T-cell (primary cell): ENCODE measurements at regions not wholly inside any gene's neighbourhood (a gene's known extent, or its start where the extent isn't known, plus 50 kb on each side); places are given as distances from the start of the nearest gene placed in this dataset.

Experiments used
- ATAC-seq, 4 experiments: fragments of 200-7000 bp in 3 of 4; fragments of 150-1000 bp in 1 of 4; cut with Tn5 transposase; replicated peaks in 1 of 4; 1 replicate in 3 of 4; 2 replicates in 1 of 4; pipeline ENCODE4 v1.10.0; 2021; ENCODE audit warnings: moderate library complexity in 3 of 4, mild to moderate bottlenecking in 2 of 4, moderate number of reproducible peaks in 1 of 4
- CTCF ChIA-PET, 2 donors: fragments of 300-600 bp; sonication (Branson Sonifier 250); formaldehyde crosslinking; loops; one replicate each; lab custom pipeline; 2022; ENCODE audit warnings: antibody characterized with exemption in 2 of 2; lab: Charles Lee
- POLR2A ChIA-PET, 2 donors: fragments of 300-600 bp; sonication (Branson Sonifier 250); formaldehyde crosslinking; loops; one replicate each; lab custom pipeline; 2022; ENCODE audit warnings: antibody characterized with exemption in 2 of 2; lab: Charles Lee
- DNase-seq, 35 experiments: peaks; one replicate each; pipeline versions ENCODE4 v3.0.0 to v3.0.0-alpha.2; 2013 to 2023
- H3K27ac ChIP-seq: one replicate; pipeline ENCODE4 v1.5.1; 2013; ENCODE audit warnings: low read length
- H3K27me3 ChIP-seq, 2 experiments: replicated peaks in 1 of 2; 1 replicate in 1 of 2; 2 replicates in 1 of 2; pipeline versions ENCODE4 v1.6.1 to v1.7.0; 2013; ENCODE audit warnings: low read length in 1 of 2, mixed read lengths in 1 of 2; ENCODE audit not compliant: control insufficient read depth in 2 of 2, insufficient read depth in 2 of 2; ENCODE audit errors: extremely low read depth in 1 of 2
- H3K36me3 ChIP-seq, 2 donors: 1 replicate in 1 of 2; 2 replicates in 1 of 2; pipeline versions ENCODE4 v1.6.1 to v1.7.0; 2013; ENCODE audit warnings: low read length in 1 of 2; ENCODE audit not compliant: control insufficient read depth in 2 of 2, insufficient read depth in 1 of 2; ENCODE audit errors: extremely low read depth in 1 of 2
- H3K4me1 ChIP-seq, 2 experiments: 1 replicate in 1 of 2; 2 replicates in 1 of 2; pipeline versions ENCODE4 v1.6.1 to v1.7.0; 2013; ENCODE audit warnings: low read length in 2 of 2, mixed read lengths in 1 of 2; ENCODE audit not compliant: insufficient read depth in 2 of 2, control insufficient read depth in 1 of 2; ENCODE audit errors: extremely low read depth in 1 of 2
- H3K4me3 ChIP-seq, 2 donors: 1 replicate in 1 of 2; 2 replicates in 1 of 2; pipeline versions ENCODE4 v1.5.1 to v1.7.0; 2013; ENCODE audit warnings: mild to moderate bottlenecking in 2 of 2, low read length in 1 of 2, moderate library complexity in 1 of 2; ENCODE audit not compliant: control insufficient read depth in 1 of 2; ENCODE audit errors: extremely low read depth in 1 of 2
- H3K9me3 ChIP-seq: 2 replicates; pipeline ENCODE4 v1.7.0; 2013
- H3K27ac Mint-ChIP-seq, 2 donors: one replicate each; pipeline ENCODE4 v1.8.0; 2020 to 2021; ENCODE audit warnings: mild to moderate bottlenecking in 2 of 2, mixed read lengths in 2 of 2
- H3K27me3 Mint-ChIP-seq, 2 donors: one replicate each; pipeline ENCODE4 v1.8.0; 2021 to 2022; ENCODE audit warnings: mixed read lengths in 2 of 2
- H3K36me3 Mint-ChIP-seq: one replicate; pipeline ENCODE4 v1.8.0; 2021; ENCODE audit warnings: mixed read lengths
- H3K4me1 Mint-ChIP-seq, 3 donors: one replicate each; pipeline ENCODE4 v1.8.0; 2020 to 2022; ENCODE audit warnings: mixed read lengths in 3 of 3, mild to moderate bottlenecking in 1 of 3
- H3K4me3 Mint-ChIP-seq, 3 donors: one replicate each; pipeline ENCODE4 v1.8.0; 2020 to 2022; ENCODE audit warnings: mild to moderate bottlenecking in 3 of 3, mixed read lengths in 3 of 3, moderate library complexity in 3 of 3
- H3K9me3 Mint-ChIP-seq, 3 donors: one replicate each; pipeline ENCODE4 v1.8.0; 2020 to 2022; ENCODE audit warnings: mixed read lengths in 3 of 3
- WGBS: methylation state at CpG from one replicate; pipeline ENCODE4 v1.1.5; 2013; ENCODE audit warnings: missing lambda C conversion rate; ENCODE audit not compliant: insufficient coverage; 5-methylcytosine and 5-hydroxymethylcytosine counted together

- Mint-ChIP-seq H3K4me3 (no peak overlapping the region), H3K36me3 (no peaks in the 10 kb centered on the region), H3K27me3 (peaks cover 0 to 1% of the 10 kb centered on the region in 2 donors), H3K9me3 (peaks cover 0 to under 1% (median under 1%) of the 10 kb centered on the region in 3 donors), H3K27ac (no peak overlapping the region), H3K4me1 (no peaks in the 10 kb centered on the region)
- WGBS = no CpG with 5 or more reads among the region's 3 CpGs
- Histone ChIP-seq H3K9me3 (no peaks in the 10 kb centered on the region), H3K36me3 (no peaks in the 10 kb centered on the region), H3K27me3 (no peaks in the 10 kb centered on the region), H3K4me3 (no peak overlapping the region), H3K4me1 (no peaks in the 10 kb centered on the region), H3K27ac (no peak overlapping the region)
- DNase-seq (no peak), ATAC-seq (no peak)
- ChIA-PET CTCF (no interaction called here), POLR2A (no interaction called here)
Measured at GRCh38 chrX:87727620-87728019, 210.0 kb downstream of the KLHL4 start.

- H3K4me3 ChIP-seq = no peak overlapping the region
- H3K4me1 ChIP-seq = no peaks in the 10 kb centered on the region
- 76% methylated on average over 7 of the region's 9 CpGs for WGBS
- H3K4me1 Mint-ChIP-seq = no peaks in the 10 kb centered on the region
- no peak overlapping the region for H3K4me3 Mint-ChIP-seq
- POLR2A ChIA-PET = no interaction called here
- H3K36me3 Mint-ChIP-seq = no peaks in the 10 kb centered on the region
- H3K27me3 ChIP-seq = no peaks in the 10 kb centered on the region
- no peak overlapping the region for H3K27ac Mint-ChIP-seq
- no peak overlapping the region for H3K27ac ChIP-seq
- H3K27me3 Mint-ChIP-seq = peaks cover 0 to 4% of the 10 kb centered on the region in 2 donors
- no peaks in the 10 kb centered on the region for H3K36me3 ChIP-seq
- H3K9me3 Mint-ChIP-seq = peaks cover 0 to 3% (median 3%) of the 10 kb centered on the region in 3 donors
- H3K9me3 ChIP-seq = no peaks in the 10 kb centered on the region
- no peak for DNase-seq
- ATAC-seq = no peak
- CTCF ChIA-PET = no interaction called here
Measured at GRCh38 chrX:87728024-87728423, 210.4 kb downstream of the KLHL4 start.

GRCh38 chrX:87728459-87728858 lies 210.9 kb downstream of the KLHL4 start:
- Histone ChIP-seq H3K4me3 (no peak overlapping the region), H3K9me3 (no peaks in the 10 kb centered on the region), H3K4me1 (no peaks in the 10 kb centered on the region), H3K27ac (no peak overlapping the region), H3K27me3 (no peaks in the 10 kb centered on the region), H3K36me3 (no peaks in the 10 kb centered on the region)
- H3K27me3 Mint-ChIP-seq = peaks cover 0 to 4% of the 10 kb centered on the region in 2 donors
- POLR2A ChIA-PET = no interaction called here
- H3K9me3 Mint-ChIP-seq = peaks cover 0 to 3% (median 3%) of the 10 kb centered on the region in 3 donors
- DNase-seq = no peak
- no CpG with 5 or more reads among the region's 7 CpGs for WGBS
- H3K27ac Mint-ChIP-seq = no peak overlapping the region
- no peaks in the 10 kb centered on the region for H3K4me1 Mint-ChIP-seq
- ATAC-seq = no peak
- H3K36me3 Mint-ChIP-seq = no peaks in the 10 kb centered on the region
- no peak overlapping the region for H3K4me3 Mint-ChIP-seq
- CTCF ChIA-PET = no interaction called here

- H3K4me3 ChIP-seq = no peak overlapping the region
- no peaks in the 10 kb centered on the region for H3K4me1 Mint-ChIP-seq
- H3K27ac Mint-ChIP-seq = no peak overlapping the region
- H3K9me3 ChIP-seq = no peaks in the 10 kb centered on the region
- no peak overlapping the region for H3K27ac ChIP-seq
- DNase-seq (no peak), ATAC-seq (no peak)
- H3K27me3 ChIP-seq = no peaks in the 10 kb centered on the region
- no peaks in the 10 kb centered on the region for H3K36me3 Mint-ChIP-seq
- H3K36me3 ChIP-seq = no peaks in the 10 kb centered on the region
- H3K4me3 Mint-ChIP-seq = no peak overlapping the region
- no peaks in the 10 kb centered on the region for H3K4me1 ChIP-seq
- peaks cover 0 to 4% of the 10 kb centered on the region in 2 donors for H3K27me3 Mint-ChIP-seq
- ChIA-PET POLR2A (no interaction called here), CTCF (no interaction called here)
- H3K9me3 Mint-ChIP-seq = peaks cover 0 to 3% (median 3%) of the 10 kb centered on the region in 3 donors
Measured at GRCh38 chrX:87732133-87732532, 214.5 kb downstream of the KLHL4 start.

GRCh38 chrX:87736576-87736975 lies 219.0 kb downstream of the KLHL4 start:
- Mint-ChIP-seq H3K4me3 (no peak overlapping the region), H3K4me1 (no peaks in the 10 kb centered on the region), H3K9me3 (peaks cover 0 to 3% (median 3%) of the 10 kb centered on the region in 3 donors), H3K27me3 (peaks cover 0 to 4% of the 10 kb centered on the region in 2 donors), H3K27ac (no peak overlapping the region), H3K36me3 (no peaks in the 10 kb centered on the region)
- no peak for DNase-seq
- no peak for ATAC-seq
- Histone ChIP-seq H3K4me3 (no peak overlapping the region), H3K27me3 (no peaks in the 10 kb centered on the region), H3K27ac (no peak overlapping the region), H3K36me3 (no peaks in the 10 kb centered on the region), H3K9me3 (no peaks in the 10 kb centered on the region), H3K4me1 (no peaks in the 10 kb centered on the region)
- no CpG with 5 or more reads among the region's 2 CpGs for WGBS
- ChIA-PET POLR2A (no interaction called here), CTCF (no interaction called here)

GRCh38 chrX:87744391-87744790 lies 226.8 kb downstream of the KLHL4 start:
- DNase-seq = no peak
- no peaks in the 10 kb centered on the region for H3K9me3 ChIP-seq
- no CpG with 5 or more reads among the region's 1 CpG for WGBS
- CTCF ChIA-PET = no interaction called here
- Mint-ChIP-seq H3K4me1 (no peaks in the 10 kb centered on the region), H3K27ac (no peak overlapping the region), H3K27me3 (peaks cover 0 to 7% of the 10 kb centered on the region in 2 donors), H3K36me3 (no peaks in the 10 kb centered on the region), H3K9me3 (no peaks in the 10 kb centered on the region), H3K4me3 (no peak overlapping the region)
- no peak for ATAC-seq
- POLR2A ChIA-PET = no interaction called here
- H3K27ac ChIP-seq = no peak overlapping the region
- no peaks in the 10 kb centered on the region for H3K36me3 ChIP-seq
- H3K27me3 ChIP-seq = no peaks in the 10 kb centered on the region
- no peak overlapping the region for H3K4me3 ChIP-seq
- H3K4me1 ChIP-seq = no peaks in the 10 kb centered on the region

- Mint-ChIP-seq H3K9me3 (peaks cover 7 to 14% (median 10%) of the 10 kb centered on the region in 3 donors), H3K36me3 (no peaks in the 10 kb centered on the region), H3K4me1 (no peaks in the 10 kb centered on the region), H3K27ac (no peak overlapping the region), H3K4me3 (no peak overlapping the region), H3K27me3 (no peaks in the 10 kb centered on the region)
- ATAC-seq = no peak
- ChIA-PET CTCF (no interaction called here), POLR2A (no interaction called here)
- no peaks in the 10 kb centered on the region for H3K27me3 ChIP-seq
- no CpG with 5 or more reads among the region's 5 CpGs for WGBS
- DNase-seq = no peak
- H3K4me3 ChIP-seq = no peak overlapping the region
- no peak overlapping the region for H3K27ac ChIP-seq
- H3K36me3 ChIP-seq = no peaks in the 10 kb centered on the region
- H3K9me3 ChIP-seq = no peaks in the 10 kb centered on the region
- no peaks in the 10 kb centered on the region for H3K4me1 ChIP-seq
Measured at GRCh38 chrX:87755493-87755892, 237.9 kb downstream of the KLHL4 start.
